Renal cortical epithelial cell (primary cell): ENCODE measurements at regions not wholly inside any gene's neighbourhood (a gene's known extent, or its start where the extent isn't known, plus 50 kb on each side); places are given as distances from the start of the nearest gene placed in this dataset.

Experiments
- DNase-seq: peaks from one replicate; pipeline ENCODE4 v3.0.0-alpha.2; 2011; ENCODE audit warnings: low read depth

DNA sequence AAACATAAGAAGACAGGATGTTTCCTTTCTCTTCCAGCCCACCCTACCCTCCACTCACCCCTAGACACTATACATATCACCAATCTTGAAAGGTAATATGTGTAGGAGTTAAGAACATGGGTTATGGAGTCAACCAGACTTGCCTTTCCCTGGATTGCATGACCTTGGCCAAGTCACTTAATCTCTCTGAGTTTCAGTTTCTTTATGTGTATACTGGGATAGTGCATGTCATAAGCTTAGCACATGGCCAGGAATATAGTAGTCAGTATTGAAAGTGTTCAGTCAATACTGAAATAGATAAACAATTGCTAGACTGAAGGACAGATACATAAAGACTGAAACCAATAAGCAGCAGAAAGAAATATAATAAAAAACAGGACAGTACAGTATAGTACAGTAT is 283.2 kb upstream of the STT3B start:
- no peak for DNase-seq

- peak; percentile 38 for DNase-seq
Observed at GRCh38 chr3:31250116-31250777, 282.5 kb upstream of the STT3B start.

DNA sequence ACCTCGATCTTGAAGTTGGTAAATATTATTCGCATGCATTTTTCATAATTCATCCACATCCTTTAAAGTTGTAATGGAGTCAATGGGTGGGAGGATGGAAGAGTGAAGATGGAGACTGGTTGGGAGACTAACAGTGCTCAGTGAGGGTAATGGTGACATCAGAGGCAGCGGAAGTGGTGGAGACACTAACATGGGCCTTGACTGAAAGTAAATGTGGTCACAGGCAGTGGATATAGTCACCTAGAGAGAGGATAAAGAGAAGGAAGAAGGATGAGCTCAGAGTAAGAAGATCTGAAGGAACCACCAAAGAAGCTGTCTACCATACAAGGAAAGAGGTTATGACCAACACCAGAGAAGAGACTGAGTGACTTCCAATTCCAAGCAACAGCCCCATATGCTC is 281.6 kb upstream of the STT3B start:
- no peak for DNase-seq

DNA sequence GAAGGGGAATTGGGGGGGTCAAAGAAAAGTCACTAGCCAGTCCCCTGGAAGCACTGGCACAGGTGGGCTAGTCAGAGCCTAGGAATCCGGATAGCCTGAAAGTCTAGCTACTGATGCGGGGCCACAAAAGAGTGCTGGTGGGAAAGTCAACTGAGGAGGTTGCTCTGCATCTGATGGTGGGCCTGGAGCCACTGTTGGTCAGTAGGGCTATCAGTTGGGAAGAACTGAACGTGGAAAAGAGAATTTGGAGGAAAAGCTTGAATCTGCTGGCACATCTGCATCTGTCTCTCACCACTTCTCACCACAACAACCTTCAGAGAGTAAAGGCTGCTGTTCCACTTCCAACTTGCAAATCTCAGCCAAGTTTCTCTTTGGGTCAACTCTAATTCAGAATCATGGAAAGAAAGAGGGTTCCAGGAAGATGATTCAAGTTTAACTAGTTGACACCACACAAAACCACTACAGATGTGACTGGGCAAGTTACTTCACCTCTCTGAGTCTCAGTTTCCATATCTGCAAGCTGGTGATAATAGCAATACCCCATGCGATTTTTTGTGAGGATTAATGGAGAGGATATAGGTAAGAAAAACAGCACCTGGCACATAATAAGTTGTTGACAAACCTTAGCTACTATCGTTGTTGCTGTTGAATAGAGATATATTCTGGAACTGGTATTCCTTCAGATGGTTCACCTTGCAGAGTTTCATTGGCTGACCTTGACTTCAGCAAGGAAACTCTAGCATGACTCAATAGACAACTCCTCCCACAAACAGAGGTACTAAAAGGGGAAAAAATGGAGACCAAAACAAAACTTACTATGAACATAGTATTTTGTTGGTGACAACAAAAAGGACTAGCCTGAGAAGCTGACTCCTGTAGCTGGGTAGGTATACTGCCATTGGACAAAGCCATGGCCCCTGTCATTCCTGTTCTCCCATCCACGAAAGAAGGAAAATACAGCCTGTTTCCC is 280.2 kb upstream of the STT3B start:
- no peak for DNase-seq

DNA sequence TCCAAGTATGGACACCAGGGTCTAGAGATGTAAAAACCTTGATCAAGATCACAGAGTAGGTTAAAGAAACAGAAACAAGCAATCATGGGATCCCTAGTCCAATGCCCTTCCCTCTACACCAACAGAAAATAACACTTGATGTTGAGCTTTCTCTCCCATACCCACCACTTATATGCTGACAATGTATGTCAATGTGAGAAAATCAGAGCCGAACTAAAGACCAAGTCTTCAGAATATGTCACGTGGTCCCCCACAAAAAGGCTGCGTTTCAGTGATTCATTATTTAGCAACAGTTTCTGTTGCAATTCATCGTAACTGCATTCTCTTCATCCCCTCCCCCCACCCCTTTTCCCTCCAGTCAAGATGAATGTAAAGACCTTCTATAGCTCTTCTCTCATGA is 278.9 kb upstream of the STT3B start:
- DNase-seq, result no peak

DNA sequence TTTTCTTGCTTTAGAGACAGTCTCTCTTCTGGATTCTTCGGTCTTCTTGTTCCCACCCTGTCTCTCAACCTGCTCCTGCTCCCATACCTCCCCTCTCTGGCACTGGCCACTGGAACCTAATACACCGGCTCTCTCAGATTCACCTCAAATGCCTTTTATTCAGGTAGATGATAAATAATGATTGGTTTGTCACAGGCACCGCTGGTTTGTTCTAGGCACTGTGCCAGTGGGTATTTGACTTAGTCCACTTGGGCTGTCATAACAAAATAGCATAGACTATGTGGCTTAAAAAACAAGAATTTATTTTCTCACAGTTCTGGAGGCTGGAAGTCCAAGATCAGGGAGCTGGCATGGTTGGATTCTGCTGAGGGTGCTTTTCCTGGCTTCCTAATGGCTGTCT is 278.2 kb upstream of the STT3B start:
- DNase-seq, result no peak

DNA sequence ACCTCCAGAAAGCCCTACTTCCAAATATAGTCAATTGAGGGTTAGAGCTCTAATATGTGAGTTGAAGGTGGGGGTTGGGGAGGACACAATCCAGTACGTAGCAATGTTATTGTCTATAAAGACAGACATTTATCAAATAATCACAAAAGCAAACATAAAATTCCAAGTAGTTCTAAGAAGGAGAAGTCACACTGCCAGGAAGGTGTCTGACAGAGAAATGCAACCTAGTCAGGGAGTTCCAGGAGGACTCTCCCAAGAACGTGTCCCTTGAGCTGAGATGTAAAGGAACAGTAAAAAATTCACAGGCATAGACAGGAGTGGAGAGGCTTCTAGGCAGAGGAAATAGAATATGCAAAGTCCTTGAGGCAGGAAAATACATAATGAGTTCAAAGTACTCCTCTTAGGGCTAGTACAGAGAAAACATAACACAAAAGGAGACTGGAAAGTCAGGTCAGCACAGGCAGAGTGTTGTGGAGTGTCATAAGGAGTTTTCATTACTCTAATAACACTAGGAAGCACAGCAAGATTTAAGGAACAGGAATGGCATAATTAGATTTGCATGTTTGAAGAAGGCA is 277.6 kb upstream of the STT3B start:
- no peak for DNase-seq

DNA sequence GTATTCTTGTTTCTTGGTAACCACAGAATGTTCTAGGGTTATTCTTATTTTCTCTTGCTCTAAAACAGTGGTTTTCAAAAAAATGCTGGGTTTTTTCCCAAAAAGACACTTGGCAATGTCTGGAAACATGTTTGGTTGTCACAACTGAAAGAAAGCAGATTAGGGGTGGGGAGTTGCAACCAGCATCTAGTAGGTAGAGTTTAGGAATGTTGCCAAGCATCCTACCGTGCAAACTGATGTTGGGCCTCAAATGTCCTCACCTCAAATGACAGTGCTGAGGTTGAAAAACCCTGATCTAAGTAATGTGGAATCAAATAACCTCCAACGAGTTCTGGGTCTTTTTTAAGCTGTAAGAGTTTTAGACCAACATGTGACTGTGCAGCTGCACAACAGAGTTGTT is 270.5 kb upstream of the STT3B start:
- no peak for DNase-seq

- DNase-seq, result no peak
Observed at GRCh38 chr3:31263897-31264296, 268.8 kb upstream of the STT3B start.

- DNase-seq, result no peak
Observed at GRCh38 chr3:31265646-31266428, 266.9 kb upstream of the STT3B start.

GRCh38 chr3:31268868-31269267 is 263.9 kb upstream of the STT3B start:
- DNase-seq, result no peak

DNA sequence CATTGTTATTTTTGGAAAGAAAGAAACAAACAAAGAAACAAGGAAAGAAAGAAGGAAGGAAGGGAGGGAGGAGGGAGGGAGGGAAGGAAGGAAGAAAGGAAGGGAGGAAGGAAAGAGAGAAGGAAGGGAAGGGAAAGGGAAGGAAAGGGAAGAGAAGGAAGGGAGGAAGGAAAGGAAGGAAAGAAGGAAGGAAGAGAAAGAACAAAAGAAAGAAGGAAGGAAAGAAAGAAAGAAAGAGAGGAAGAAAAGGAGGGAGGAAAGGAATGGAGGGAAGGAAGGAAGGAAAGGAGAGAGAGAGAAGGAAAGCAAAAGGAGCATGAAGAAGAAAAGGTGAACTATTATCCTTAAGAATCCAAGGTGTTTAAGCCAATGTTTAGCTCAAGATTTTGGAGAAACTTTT is 262.7 kb upstream of the STT3B start:
- DNase-seq, result no peak

- no peak for DNase-seq
Observed at GRCh38 chr3:31274326-31275024, 258.2 kb upstream of the STT3B start.

DNA sequence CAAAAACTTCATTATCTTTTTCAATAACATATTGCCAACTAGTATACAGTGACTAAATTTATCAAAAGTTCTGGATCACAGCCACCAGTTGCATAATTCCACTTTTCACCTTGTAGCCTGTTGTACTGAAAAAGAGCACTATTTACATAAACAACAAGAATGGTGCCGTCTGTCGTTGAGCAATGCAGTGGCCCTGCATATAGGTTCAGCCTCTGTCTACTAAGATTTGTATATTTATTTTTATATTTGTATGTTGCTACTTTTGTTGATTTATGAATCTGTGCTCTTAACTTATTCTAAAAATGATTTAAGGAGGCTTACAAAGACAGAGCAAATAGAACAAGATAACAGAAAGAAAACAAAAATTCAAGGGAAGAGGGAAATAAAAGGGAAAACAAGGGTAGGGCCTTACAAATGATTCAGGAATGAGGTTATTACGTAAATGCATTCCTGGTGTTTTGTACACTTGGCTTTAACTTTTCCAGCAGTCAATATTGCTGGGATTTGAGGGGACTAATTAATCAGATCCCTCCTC is 257.6 kb upstream of the STT3B start:
- peak; percentile 75 for DNase-seq

GRCh38 chr3:31275583-31275982 is 257.1 kb upstream of the STT3B start:
- no peak for DNase-seq

DNA sequence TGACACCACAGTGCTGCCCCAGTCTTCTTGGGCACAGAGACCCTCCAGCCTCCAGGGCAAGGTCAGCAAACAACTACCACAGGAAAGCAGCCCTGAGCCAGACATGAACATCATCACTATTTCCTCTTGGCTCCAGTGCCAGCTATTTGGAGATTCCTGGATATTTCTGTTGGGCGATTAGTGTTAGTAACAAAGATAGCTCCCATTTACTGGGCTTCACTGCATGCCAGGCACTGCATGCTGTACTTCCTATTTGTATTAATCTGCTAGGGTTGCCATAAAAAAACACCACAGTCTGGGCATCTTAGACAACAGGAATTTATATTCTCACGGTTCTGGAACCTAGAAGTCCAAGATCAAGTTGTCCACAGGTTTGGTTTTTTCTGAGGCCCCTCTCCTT is 255.1 kb upstream of the STT3B start:
- no peak for DNase-seq

DNA sequence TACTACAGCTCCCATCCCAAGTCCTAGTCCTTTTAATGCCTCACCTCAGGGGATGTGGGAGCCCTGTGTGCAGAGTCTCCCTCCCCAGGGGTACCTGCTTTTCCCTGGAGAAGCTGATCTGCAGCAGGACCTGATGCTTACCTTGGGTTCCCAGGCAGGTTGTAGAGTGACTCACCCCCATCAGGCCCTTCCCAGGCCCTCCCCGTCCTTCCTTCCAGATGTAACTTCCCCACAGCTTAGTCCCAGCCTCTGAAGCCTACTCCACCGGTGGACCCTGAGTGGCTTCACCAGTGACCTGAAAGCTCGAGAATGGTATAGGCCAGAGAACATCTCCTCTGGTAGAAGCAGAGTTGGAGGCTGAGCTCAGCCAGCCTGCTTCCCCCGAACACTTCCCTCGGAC is 254.2 kb upstream of the STT3B start:
- DNase-seq, result no peak

DNA sequence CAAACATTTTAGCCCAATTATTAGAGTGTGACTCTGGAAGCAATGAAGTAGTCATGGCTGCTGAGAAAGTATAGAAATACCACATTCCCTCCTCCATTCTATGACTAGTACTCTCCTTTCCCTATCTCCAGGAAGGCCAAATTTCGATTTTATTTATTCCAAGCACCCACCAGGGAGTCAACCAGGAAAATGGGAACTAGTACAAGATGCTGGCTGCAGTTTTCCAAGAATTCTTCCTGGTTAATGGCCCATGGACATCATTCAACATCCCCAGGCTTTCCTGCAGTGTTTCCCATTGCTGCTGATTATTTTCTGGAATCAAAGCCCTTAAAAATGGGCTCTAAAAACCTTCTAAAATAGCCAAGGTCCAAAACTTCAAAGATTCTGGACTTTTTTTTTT is 247.9 kb upstream of the STT3B start:
- peak; percentile 53 for DNase-seq

- peak; percentile 9 for DNase-seq
Observed at GRCh38 chr3:31285833-31286486, 246.8 kb upstream of the STT3B start.

DNA sequence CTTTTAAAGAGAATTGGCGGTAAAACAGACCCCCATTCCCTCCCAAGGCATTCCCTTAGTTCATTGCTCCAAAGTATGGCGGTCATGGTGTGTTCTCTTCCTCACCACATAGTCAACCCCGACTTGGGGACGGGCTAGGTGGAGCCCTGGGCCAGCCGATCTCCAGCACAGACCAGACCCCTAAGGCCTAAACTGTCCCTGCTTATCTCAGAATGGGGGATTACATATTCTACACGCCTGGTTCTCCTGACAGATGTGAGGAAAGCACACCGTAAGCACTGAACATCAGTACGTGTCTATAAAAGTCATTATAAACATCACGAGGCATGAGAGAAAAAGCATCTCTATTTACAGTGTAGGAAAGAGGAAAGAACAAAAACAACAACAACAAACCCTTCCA is 244.5 kb upstream of the STT3B start:
- DNase-seq, result no peak

DNA sequence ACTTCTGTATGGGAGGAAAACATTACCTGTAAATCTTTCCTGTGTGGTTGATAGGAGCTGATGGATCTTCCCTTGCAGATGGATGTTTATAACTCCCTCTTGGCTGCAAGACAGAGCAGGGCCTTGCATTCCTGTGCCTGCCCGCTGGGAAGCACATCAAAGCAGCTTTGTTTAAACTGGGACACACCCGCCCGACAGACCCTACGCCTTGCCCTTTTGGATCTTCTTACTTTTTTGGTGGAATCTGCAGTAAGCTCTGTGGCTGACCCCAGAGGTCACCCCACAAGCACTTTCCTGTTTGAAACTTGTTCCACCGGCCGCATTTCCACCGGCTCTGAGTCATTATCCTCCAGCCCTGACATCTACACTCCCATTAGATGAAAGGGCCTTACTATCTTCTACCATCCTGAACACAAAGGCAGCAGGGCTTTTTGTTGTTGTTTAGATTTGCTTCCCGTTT is 244.1 kb upstream of the STT3B start:
- DNase-seq, result peak; percentile 46
